CD4-positive, CD25-positive, alpha-beta regulatory T cell (primary cell): ENCODE measurements at regions not wholly inside any gene's neighbourhood (a gene's known extent, or its start where the extent isn't known, plus 50 kb on each side); places are given as distances from the start of the nearest gene placed in this dataset.

Experiments
- ATAC-seq, 2 donors: fragments of 150-1000 bp; cut with Tn5 transposase; one replicate each; pipeline ENCODE4 v1.10.0; 2021; ENCODE audit warnings: low read depth in 2 of 2, moderate number of reproducible peaks in 2 of 2, moderate library complexity in 1 of 2
- DNase-seq, 3 donors: peaks; one replicate each; pipeline versions ENCODE4 v3.0.0 to v3.0.0-alpha.2; 2012 to 2022; ENCODE audit warnings: mixed read lengths in 1 of 3
- H3K27ac ChIP-seq: one replicate; pipeline ENCODE4 v1.7.0; 2013; ENCODE audit warnings: mild to moderate bottlenecking, low read length; ENCODE audit not compliant: insufficient read depth, poor library complexity, severe bottlenecking
- H3K27me3 ChIP-seq: one replicate; pipeline ENCODE4 v1.7.0; 2013; ENCODE audit warnings: low read length; ENCODE audit not compliant: control insufficient read depth, insufficient read depth
- H3K36me3 ChIP-seq: one replicate; pipeline ENCODE4 v1.7.0; 2013; ENCODE audit warnings: mild to moderate bottlenecking, low read length, moderate library complexity; ENCODE audit not compliant: control insufficient read depth, insufficient read depth
- H3K4me1 ChIP-seq: 2 replicates; pipeline ENCODE4 v1.7.0; 2013; ENCODE audit warnings: mild to moderate bottlenecking, low read length; ENCODE audit not compliant: insufficient read depth, control insufficient read depth, poor library complexity, severe bottlenecking
- H3K4me3 ChIP-seq: one replicate; pipeline ENCODE4 v1.7.0; 2013; ENCODE audit warnings: low read depth, mild to moderate bottlenecking, low read length, moderate library complexity
- H3K9me3 ChIP-seq, 2 experiments: 1 replicate in 1 of 2; 2 replicates in 1 of 2; pipeline ENCODE4 v1.7.0; 2013; ENCODE audit warnings: low read length in 2 of 2, mild to moderate bottlenecking in 1 of 2, moderate library complexity in 1 of 2; ENCODE audit not compliant: control insufficient read depth in 2 of 2
- H3K27ac Mint-ChIP-seq, 3 donors: one replicate each; pipeline ENCODE4 v1.8.0; 2020 to 2022; ENCODE audit warnings: mild to moderate bottlenecking in 3 of 3, mixed read lengths in 3 of 3, moderate library complexity in 2 of 3
- H3K27me3 Mint-ChIP-seq: one replicate; pipeline ENCODE4 v1.8.0; 2022; ENCODE audit warnings: mild to moderate bottlenecking, mixed read lengths
- H3K36me3 Mint-ChIP-seq: one replicate; pipeline ENCODE4 v1.8.0; 2020; ENCODE audit warnings: mixed read lengths
- H3K4me1 Mint-ChIP-seq, 4 donors: one replicate each; pipeline ENCODE4 v1.8.0; 2020 to 2022; ENCODE audit warnings: mixed read lengths in 4 of 4, mild to moderate bottlenecking in 1 of 4
- H3K4me3 Mint-ChIP-seq, 4 donors: one replicate each; pipeline ENCODE4 v1.8.0; 2020 to 2022; ENCODE audit warnings: mild to moderate bottlenecking in 4 of 4, mixed read lengths in 4 of 4, moderate library complexity in 3 of 4
- H3K9me3 Mint-ChIP-seq, 7 donors: one replicate each; pipeline ENCODE4 v1.8.0; 2020 to 2022; ENCODE audit warnings: mixed read lengths in 7 of 7, mild to moderate bottlenecking in 3 of 7, moderate library complexity in 2 of 7

GRCh38 chr4:29005838-29006237 is 1714.3 kb upstream of the PCDH7 start:
- no peaks in the 10 kb centered on the region for H3K4me1 Mint-ChIP-seq
- no peaks in the 10 kb centered on the region for H3K27me3 Mint-ChIP-seq
- ATAC-seq (no peak), DNase-seq (no peak)
- no peak overlapping the region for H3K27ac ChIP-seq
- H3K36me3 Mint-ChIP-seq = no peaks in the 10 kb centered on the region
- H3K36me3 ChIP-seq = no peaks in the 10 kb centered on the region
- H3K27ac Mint-ChIP-seq = no peak overlapping the region
- H3K4me1 ChIP-seq = no peaks in the 10 kb centered on the region
- no peak overlapping the region for H3K4me3 Mint-ChIP-seq
- H3K9me3 ChIP-seq = no peaks in the 10 kb centered on the region
- no peak overlapping the region for H3K4me3 ChIP-seq
- H3K27me3 ChIP-seq = no peaks in the 10 kb centered on the region
- peaks cover 0 to 43% (median 8%) of the 10 kb centered on the region in 7 donors for H3K9me3 Mint-ChIP-seq

- H3K9me3 ChIP-seq = no peaks in the 10 kb centered on the region
- Mint-ChIP-seq H3K36me3 (no peaks in the 10 kb centered on the region), H3K9me3 (peaks cover 2 to 42% (median 10%) of the 10 kb centered on the region in 7 donors), H3K4me3 (no peak overlapping the region), H3K4me1 (no peaks in the 10 kb centered on the region), H3K27me3 (no peaks in the 10 kb centered on the region), H3K27ac (no peak overlapping the region)
- H3K27me3 ChIP-seq = no peaks in the 10 kb centered on the region
- no peak overlapping the region for H3K27ac ChIP-seq
- ATAC-seq (no peak), DNase-seq (no peak)
- H3K4me1 ChIP-seq = no peaks in the 10 kb centered on the region
- no peaks in the 10 kb centered on the region for H3K36me3 ChIP-seq
- no peak overlapping the region for H3K4me3 ChIP-seq
Observed at GRCh38 chr4:29009908-29010307, 1710.3 kb upstream of the PCDH7 start.

- Mint-ChIP-seq H3K4me3 (no peak overlapping the region), H3K36me3 (no peaks in the 10 kb centered on the region), H3K4me1 (no peaks in the 10 kb centered on the region), H3K27me3 (no peaks in the 10 kb centered on the region), H3K9me3 (peaks cover 2 to 36% (median 13%) of the 10 kb centered on the region in 7 donors), H3K27ac (no peak overlapping the region)
- Histone ChIP-seq H3K27me3 (no peaks in the 10 kb centered on the region), H3K4me3 (no peak overlapping the region), H3K36me3 (no peaks in the 10 kb centered on the region), H3K4me1 (no peaks in the 10 kb centered on the region), H3K27ac (no peak overlapping the region), H3K9me3 (peaks cover 0 to 11% of the 10 kb centered on the region in 2 experiments)
- no peak for ATAC-seq
- DNase-seq = no peak
Observed at GRCh38 chr4:29013341-29013740, 1706.8 kb upstream of the PCDH7 start.

GRCh38 chr4:29014555-29014954 is 1705.6 kb upstream of the PCDH7 start:
- no peak overlapping the region for H3K27ac ChIP-seq
- no peak overlapping the region for H3K4me3 ChIP-seq
- Mint-ChIP-seq H3K9me3 (peaks cover 2 to 38% (median 11%) of the 10 kb centered on the region in 7 donors), H3K27ac (no peak overlapping the region), H3K36me3 (no peaks in the 10 kb centered on the region), H3K4me3 (no peak overlapping the region), H3K27me3 (no peaks in the 10 kb centered on the region), H3K4me1 (no peaks in the 10 kb centered on the region)
- peaks cover 0 to 11% of the 10 kb centered on the region in 2 experiments for H3K9me3 ChIP-seq
- ATAC-seq (no peak), DNase-seq (no peak)
- H3K36me3 ChIP-seq = no peaks in the 10 kb centered on the region
- no peaks in the 10 kb centered on the region for H3K4me1 ChIP-seq
- H3K27me3 ChIP-seq = no peaks in the 10 kb centered on the region

GRCh38 chr4:29033703-29034102 is 1686.5 kb upstream of the PCDH7 start:
- Histone ChIP-seq H3K27ac (no peak overlapping the region), H3K9me3 (no peaks in the 10 kb centered on the region), H3K4me1 (no peaks in the 10 kb centered on the region), H3K36me3 (no peaks in the 10 kb centered on the region), H3K4me3 (no peak overlapping the region), H3K27me3 (no peaks in the 10 kb centered on the region)
- Mint-ChIP-seq H3K4me3 (no peak overlapping the region), H3K4me1 (no peaks in the 10 kb centered on the region), H3K27me3 (no peaks in the 10 kb centered on the region), H3K9me3 (peaks cover 10 to 20% (median 15%) of the 10 kb centered on the region in 7 donors), H3K27ac (no peak overlapping the region), H3K36me3 (no peaks in the 10 kb centered on the region)
- DNase-seq (no peak), ATAC-seq (no peak)

GRCh38 chr4:29037501-29037900 is 1682.7 kb upstream of the PCDH7 start:
- Histone ChIP-seq H3K27me3 (no peaks in the 10 kb centered on the region), H3K27ac (no peak overlapping the region), H3K4me3 (no peak overlapping the region), H3K36me3 (no peaks in the 10 kb centered on the region), H3K9me3 (peaks cover 0 to 3% of the 10 kb centered on the region in 2 experiments), H3K4me1 (no peaks in the 10 kb centered on the region)
- no peaks in the 10 kb centered on the region for H3K36me3 Mint-ChIP-seq
- no peaks in the 10 kb centered on the region for H3K27me3 Mint-ChIP-seq
- peaks cover 1 to 19% (median 11%) of the 10 kb centered on the region in 7 donors for H3K9me3 Mint-ChIP-seq
- ATAC-seq (no peak), DNase-seq (no peak)
- H3K4me3 Mint-ChIP-seq = no peak overlapping the region
- H3K27ac Mint-ChIP-seq = no peak overlapping the region
- no peaks in the 10 kb centered on the region for H3K4me1 Mint-ChIP-seq

GRCh38 chr4:29043411-29043810 is 1676.8 kb upstream of the PCDH7 start:
- Mint-ChIP-seq H3K27ac (no peak overlapping the region), H3K4me3 (no peak overlapping the region)
- no peak for ATAC-seq

GRCh38 chr4:29046186-29046585 is 1674.0 kb upstream of the PCDH7 start:
- peaks cover 0 to 6% of the 10 kb centered on the region in 2 experiments for H3K9me3 ChIP-seq
- no peak overlapping the region for H3K27ac ChIP-seq
- Mint-ChIP-seq H3K27me3 (no peaks in the 10 kb centered on the region), H3K36me3 (no peaks in the 10 kb centered on the region), H3K9me3 (peaks cover 3 to 29% (median 10%) of the 10 kb centered on the region in 7 donors), H3K4me3 (no peak overlapping the region), H3K4me1 (no peaks in the 10 kb centered on the region), H3K27ac (no peak overlapping the region)
- no peaks in the 10 kb centered on the region for H3K4me1 ChIP-seq
- no peaks in the 10 kb centered on the region for H3K36me3 ChIP-seq
- H3K27me3 ChIP-seq = no peaks in the 10 kb centered on the region
- DNase-seq = no peak
- H3K4me3 ChIP-seq = no peak overlapping the region
- ATAC-seq = no peak

More at GRCh38 chr4:29043411-29043810, 1676.8 kb upstream of the PCDH7 start:
- no peaks in the 10 kb centered on the region for H3K27me3 ChIP-seq
- no peak overlapping the region for H3K27ac ChIP-seq
- H3K4me3 ChIP-seq = no peak overlapping the region
- H3K9me3 Mint-ChIP-seq = peaks cover 3 to 22% (median 11%) of the 10 kb centered on the region in 7 donors
- no peak for DNase-seq
- H3K4me1 Mint-ChIP-seq = no peaks in the 10 kb centered on the region
- H3K4me1 ChIP-seq = no peaks in the 10 kb centered on the region
- H3K27me3 Mint-ChIP-seq = no peaks in the 10 kb centered on the region
- H3K36me3 ChIP-seq = no peaks in the 10 kb centered on the region
- H3K9me3 ChIP-seq = peaks cover 3 to 6% of the 10 kb centered on the region in 2 experiments
- H3K36me3 Mint-ChIP-seq = no peaks in the 10 kb centered on the region
